GM21576 (cell line): ENCODE measurements at regions not wholly inside any gene's neighbourhood (a gene's known extent, or its start where the extent isn't known, plus 50 kb on each side); places are given as distances from the start of the nearest gene placed in this dataset.

Experiments
- ATAC-seq: cut with Tn5 transposase; IDR thresholded peaks from one replicate; pipeline ENCODE4 v1.9.1; 2021; ENCODE audit warnings: mild to moderate bottlenecking, moderate library complexity; ENCODE audit not compliant: unreplicated experiment

DNA sequence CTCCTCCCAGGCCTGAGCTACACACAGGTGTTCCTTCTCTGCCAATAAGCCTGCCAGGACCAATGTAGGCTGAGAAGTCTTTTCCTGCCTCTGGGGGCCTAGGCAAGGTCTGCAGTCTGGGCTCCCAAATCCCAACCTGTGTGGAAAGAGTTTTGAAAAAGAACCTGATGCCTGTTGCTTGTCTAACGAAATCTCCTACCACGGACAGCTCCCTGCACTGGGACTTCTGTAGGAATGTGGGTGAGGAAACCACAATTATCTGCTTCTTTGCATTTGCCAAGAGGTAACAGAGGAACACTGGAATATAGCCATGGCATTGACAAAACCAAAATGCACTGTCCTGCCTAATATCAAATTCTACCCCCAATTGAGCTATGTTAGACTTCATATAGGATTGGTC, 877.0 kb upstream of the TMEM132C start:
- ATAC-seq = no peak

DNA sequence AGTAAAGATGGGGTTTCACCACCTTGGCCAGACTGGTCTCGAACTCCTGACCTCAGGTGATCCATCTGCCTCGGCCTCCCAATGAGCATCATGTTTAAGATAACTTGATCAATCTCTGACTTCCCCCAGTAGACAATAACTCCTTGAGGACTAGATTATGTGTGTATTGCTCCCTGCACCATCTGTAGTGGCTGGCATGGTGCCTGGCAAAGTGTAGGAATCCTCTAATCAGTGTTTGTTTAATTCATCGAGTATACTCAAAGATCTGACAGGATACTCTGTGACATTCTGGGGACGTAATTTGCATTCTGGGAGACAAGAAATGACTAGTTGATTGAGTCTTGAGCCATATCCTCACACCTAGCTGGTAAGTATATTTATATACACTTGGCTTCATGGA, 873.5 kb upstream of the TMEM132C start:
- no peak for ATAC-seq

DNA sequence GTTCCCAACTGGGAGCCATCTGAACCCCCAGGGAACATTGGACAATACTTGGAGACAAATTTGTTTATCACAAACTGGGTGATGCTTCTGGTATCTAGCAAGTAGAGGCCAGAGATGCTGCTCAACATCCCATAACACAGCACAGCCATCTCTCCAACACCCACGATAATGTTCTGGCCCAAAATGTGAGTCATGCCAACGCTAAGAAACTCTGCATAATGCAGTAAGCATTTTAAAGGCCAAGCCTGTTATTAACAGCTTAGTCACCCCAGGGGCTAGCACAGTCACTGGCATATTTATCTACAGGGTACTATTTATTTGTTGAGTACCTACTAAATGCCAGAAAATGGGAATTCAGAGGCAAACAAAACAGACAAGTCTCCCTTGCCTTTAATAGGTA, 873.1 kb upstream of the TMEM132C start:
- no peak for ATAC-seq

DNA sequence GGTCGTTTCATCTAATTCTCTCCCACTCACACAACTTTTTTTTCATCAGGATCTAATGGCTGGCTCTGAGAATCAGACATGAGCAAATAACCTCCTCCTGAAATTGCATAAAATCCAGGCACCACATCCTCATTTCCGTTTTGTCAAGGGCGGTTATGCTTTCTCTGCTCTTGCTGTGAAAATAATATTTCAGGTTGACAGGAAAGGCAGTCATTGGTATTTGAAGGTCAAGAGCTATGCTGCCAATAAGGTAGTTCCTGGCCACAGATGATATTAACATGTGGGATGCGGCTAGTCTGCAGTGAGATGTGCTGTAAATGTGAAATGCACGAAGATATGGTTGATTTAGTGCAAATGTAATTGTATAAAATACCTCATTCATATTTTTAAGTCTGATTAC, 870.2 kb upstream of the TMEM132C start:
- no peak for ATAC-seq

DNA sequence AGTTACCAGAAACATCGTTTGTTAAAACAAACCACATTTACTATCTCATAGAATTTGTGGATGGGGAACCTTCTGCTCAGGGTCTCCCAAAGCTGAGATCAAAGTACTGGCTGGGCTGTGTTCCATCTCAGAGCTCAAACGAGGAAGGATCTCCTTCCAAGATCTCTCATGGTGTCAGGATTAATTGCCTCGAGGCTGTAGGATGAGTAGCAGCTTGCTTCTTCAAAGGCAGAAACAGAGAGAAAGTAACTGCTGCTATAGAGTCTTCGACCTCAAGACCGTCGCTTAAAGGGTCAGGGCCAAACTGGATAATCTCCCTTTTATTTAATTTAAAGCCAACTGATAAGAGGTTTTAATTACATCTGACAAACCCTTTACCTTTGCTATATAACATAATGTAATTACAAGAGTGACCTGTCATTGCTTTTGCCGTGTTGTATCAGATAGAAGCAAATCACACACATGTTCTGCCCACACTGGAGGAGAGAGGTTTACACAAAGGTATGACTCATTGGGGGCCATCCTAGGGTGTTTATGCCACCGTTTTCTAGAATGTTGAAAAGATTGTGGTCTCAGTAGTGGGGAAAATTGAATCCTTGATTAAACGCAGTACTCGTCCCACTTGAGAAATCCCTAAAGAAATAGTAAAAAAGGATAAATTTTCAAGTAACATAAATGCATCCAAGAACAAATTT, 868.8 kb upstream of the TMEM132C start:
- ATAC-seq = no peak

DNA sequence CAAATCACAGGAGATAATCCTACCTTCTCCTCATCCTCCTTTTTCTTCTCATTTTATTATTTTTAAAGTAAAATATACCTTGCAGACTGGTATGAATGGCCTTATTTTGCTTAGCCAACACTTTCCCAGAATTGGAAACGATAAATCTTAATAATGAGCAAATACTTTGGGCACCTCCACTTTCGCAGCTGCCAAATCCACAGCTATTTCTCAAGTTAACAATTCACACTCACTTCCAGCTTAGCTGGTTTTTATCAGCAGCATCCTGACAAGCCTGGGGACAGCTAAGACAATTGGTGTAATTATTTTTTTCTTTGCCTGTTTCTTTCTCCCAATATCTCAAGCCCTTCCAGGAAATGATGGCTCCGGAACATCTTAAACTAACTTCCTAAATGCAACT, 867.5 kb upstream of the TMEM132C start:
- ATAC-seq = no peak

DNA sequence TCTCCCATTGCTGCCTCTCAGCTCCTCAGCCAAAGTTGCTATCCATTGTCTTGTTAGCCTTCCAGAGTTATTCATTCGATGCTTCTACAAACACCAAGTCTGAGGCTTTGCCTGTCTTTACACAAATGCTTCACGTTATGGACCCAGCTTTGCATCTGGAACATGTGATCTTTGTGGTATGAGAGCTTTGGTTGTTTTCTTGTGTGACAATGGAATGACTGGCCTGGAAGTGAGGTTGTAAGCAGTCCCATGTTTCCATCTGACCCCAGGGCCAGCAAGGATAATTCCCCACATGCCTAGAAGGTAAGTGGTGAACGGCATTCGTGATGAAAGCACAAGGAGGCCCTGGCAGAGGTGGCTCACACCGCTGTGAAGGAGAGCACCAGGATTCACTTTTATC, 866.7 kb upstream of the TMEM132C start:
- no peak for ATAC-seq

DNA sequence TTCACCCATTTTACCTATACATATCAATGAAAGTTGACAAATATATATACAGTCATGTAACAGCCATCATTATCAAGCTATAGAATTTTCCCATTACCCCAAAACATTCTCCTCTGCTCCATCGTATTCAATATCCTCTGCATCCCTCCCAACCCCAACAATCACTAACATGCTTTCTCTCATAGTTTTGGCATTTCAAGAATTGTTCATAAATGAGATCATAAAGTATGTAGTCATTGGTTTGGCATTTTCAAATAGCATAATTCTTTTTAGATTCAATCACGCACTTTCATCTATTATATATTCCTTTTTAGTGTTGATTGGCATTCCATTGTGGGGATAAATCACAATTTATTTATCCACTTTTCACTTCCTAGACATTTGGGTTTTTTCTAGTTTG, 866.0 kb upstream of the TMEM132C start:
- no peak for ATAC-seq

DNA sequence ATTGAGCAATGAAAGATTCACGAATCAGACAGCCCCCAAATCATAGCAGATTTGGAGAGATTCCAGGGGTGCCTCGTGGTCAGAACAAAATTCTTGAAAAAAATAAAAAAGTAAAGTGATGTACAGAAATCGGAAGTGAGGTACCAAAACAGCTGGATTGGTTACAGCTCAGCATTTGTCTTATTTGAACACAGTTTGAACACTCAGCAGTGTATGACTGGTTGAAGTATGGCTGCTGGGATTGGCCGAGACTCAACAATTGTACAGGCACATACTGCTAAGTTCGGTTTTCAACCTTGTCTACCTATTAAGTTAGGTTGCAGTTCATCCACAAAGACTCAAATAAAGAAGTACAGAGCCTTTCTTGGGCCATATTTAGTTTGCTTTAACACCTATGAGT, 865.4 kb upstream of the TMEM132C start:
- ATAC-seq = no peak

DNA sequence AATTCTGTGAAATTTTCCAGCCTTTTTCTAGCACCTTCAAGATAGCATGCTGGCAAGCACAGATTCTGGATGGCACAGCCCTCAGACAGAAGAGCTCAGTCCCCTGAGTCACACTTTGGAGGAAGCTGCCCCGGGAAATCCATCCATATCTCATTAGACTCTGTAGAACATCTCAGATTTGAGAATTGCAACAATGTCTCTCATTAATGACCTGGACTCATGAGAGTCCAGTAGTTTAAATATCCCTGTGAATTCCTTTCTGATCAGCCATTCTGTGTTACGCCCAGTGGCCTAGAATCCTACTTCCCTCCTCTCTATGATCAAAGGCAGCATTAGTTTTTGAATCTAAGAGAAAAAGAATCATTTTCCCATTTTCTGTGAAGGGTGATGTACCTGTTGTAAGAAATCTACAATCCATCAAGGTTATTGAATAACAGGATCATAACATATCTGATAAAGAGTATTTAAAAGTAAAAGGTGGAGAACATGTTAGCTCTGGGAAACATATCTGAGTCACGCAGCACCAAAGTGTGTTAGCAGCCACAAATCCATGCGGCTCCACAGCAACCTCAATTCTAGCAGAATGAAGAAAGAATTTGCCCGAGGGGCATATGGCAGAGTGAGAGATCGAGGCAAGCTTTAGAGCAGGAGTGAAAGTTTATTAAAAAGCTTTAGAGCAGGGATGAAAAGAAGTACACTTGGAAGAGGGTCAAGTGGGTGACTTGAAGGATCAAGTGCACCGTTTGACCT, 855.6 kb upstream of the TMEM132C start:
- ATAC-seq = no peak

DNA sequence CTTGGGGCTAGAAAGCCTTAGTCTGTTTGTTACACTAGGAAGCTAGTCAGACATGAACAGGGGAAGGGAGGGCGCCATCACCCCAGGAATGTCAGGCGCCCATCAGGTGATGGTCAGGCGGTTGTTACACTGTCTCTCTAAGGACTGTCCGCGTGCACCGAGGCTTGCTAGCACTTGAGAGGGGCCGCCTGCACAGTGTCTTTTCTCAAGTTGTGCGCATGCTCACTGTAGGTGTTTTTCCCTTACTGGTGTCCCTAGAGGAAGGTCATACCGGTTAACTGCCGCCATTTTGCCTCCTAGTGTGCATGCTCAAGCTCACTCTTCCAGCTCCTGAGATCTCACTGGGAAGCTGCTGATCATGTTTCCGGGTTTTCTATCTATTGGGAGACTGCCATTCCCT, 855.0 kb upstream of the TMEM132C start:
- no peak for ATAC-seq

DNA sequence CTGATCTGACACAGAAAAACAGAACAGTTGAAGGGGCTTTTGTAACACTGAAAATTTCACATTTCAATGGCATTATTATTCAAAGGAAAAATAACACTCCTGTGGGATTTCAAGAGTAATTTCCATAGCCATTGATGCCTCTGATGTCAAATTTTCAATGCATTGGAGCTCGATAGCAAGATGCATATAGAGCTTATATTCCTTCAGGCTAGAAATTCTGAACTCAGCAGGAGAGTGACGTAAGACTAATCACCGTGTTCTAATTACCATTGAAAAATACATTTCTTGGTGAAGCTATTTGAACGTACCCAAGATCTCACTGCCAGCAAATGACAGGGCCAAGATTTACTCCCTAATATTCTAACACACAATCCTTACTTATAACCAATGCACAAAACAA, 854.1 kb upstream of the TMEM132C start:
- ATAC-seq = no peak

DNA sequence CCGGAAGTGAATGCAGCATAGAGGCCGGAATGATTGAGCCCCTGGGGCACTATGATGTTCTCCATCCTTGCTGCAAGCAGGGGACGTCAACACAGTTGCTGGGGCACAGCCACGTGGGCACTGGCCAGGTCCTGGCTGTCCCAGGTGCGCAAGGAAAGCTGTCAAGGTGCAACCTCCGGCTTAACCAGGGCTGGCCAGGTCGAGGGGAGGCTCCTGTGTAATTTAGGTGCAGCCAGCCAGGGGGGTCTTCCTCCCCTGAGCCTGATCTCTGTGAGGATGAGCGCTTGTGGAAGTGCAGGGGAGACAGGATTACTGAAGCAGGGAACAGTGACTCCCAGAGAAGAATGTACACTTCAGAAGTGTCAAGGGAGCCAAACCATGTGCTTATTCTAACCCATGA, 852.8 kb upstream of the TMEM132C start:
- ATAC-seq = no peak

DNA sequence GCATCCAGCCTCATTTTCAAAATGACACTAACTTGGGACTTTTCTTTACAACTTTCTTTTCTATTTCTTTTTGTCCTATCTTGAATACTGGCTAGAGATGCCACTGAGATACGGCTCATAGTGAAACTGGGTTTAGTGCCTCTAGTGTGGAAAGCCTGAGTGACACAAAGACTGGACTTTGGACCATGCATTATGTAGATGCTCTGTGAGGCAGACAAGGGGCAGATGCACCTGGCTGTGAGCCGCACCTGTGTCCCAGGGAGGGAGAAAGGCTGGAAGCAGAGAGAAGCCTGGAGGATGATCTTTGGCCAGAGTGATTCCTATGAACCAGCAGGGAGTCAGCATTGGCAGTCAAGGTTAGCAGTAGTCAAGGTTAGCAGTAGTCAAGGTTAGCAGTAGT, 852.3 kb upstream of the TMEM132C start:
- ATAC-seq = no peak

DNA sequence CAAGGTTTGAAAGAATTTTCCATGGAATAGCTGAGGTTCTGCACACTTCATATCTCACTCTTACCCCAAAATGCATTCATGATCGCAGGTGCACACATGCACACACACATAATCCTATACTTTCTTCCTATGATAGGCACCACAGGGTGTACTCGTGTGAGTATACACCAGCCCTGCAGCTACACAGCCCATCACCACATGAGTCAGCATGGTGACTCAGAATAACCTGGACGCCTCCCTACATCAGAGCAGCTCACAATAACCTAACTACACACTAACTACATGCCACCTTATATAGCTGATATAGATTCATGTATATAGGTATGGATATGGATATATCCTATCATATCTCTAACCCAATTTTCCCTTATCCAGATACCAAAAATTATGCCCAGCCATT, 850.2 kb upstream of the TMEM132C start:
- ATAC-seq = no peak

DNA sequence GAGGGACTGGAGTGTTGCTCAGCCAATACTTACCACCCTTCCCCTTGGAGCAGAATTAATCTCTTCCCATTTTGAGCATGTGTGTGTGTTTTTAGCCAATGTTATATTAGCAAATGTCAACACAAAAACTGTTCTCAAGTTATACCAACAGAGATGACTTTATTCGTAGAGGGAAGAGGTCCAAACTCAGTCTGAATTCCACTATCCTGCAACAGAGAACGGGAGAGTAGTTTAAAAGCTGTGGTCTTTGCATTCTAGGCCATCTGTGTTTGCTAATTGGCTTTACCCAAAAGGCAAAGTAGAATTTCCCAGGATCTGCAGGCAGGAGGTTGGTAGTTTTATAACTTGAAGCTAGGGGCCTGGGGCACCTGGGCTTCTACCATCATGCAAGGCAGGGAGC, 847.9 kb upstream of the TMEM132C start:
- ATAC-seq = no peak

DNA sequence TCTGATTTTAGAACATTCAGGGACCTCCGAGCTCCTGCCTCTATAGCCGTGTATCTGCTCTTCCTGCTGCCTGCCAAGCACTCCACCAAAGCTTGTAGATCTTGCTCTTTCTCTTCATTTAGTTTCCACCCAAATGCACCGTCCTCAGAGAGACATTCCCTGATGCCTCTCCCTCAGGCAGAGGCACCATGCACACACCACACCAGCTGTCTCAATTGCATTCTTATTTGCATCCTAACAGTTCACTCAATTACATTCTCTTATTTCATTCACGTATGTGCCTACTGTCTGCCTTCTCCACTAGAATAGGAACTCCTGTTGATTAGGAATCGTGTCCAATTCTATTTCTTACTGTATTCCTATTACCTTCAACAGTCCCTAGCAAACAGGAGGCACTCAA, 845.4 kb upstream of the TMEM132C start:
- ATAC-seq = no peak

DNA sequence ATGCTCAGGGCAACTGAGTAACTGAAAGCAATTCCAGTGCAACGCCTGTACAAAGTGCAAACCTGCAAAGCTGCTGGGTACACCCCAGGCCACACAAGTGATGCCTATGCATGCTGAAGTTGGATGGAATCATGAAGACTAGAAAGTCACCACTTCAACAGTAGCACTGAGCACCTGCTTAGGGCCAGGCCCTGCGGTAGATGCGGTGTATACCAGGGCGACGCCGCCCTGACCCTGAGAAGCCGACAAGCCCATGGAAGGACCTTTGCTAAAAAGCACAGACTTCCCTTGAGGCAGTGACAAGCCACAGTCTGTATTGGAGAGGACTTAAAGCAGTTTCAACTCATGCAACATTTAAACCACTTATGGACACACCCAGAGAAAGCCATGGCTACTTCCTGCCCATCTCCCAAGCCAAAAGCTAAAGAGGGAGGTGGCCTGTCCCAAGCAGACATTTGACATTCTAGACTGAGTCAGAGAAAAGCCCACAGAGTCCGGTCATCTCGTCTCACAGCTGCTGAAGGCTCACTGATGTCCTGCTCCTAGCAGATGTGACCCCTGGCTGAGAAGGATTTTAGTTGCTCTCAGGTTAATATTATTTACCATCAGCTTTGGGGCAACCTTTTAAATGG, 843.9 kb upstream of the TMEM132C start:
- ATAC-seq = no peak

DNA sequence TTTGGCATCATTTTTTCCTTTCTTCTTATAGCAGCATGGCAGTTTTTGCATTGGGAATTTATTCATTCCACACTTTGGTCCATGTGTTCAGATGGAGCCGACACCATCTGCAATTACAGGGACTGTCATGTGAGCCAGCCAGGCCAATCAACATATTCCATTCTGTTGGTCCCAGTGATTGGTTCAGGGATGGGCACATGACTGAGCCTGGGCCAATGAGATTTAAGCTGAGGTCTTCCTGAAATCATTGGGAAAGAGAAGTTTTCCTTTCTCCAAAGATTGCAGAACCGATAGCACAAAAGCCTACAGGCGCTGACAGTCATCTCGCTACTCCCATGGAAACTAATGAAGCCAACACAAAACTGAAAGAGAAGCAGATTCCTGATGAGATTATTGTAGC, 841.5 kb upstream of the TMEM132C start:
- no peak for ATAC-seq

DNA sequence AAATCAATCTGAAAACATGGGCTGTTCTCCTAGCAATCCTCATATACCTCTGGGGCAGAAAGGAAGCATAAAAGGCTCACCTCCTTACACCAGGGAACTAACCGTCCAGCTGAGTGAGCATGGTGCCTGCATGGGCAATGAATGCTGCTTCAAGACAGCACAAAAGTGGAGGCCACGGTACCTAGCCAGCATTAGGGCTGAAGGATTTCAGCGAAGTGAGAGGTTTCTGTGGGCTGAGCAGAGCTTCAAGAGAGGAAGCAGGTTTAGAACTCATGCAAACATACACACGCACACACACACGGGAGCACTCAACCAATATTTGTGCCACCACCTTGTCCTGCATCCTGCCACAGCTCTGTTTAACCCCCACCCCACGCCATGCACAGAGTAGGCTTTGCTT, 838.5 kb upstream of the TMEM132C start:
- ATAC-seq = no peak

DNA sequence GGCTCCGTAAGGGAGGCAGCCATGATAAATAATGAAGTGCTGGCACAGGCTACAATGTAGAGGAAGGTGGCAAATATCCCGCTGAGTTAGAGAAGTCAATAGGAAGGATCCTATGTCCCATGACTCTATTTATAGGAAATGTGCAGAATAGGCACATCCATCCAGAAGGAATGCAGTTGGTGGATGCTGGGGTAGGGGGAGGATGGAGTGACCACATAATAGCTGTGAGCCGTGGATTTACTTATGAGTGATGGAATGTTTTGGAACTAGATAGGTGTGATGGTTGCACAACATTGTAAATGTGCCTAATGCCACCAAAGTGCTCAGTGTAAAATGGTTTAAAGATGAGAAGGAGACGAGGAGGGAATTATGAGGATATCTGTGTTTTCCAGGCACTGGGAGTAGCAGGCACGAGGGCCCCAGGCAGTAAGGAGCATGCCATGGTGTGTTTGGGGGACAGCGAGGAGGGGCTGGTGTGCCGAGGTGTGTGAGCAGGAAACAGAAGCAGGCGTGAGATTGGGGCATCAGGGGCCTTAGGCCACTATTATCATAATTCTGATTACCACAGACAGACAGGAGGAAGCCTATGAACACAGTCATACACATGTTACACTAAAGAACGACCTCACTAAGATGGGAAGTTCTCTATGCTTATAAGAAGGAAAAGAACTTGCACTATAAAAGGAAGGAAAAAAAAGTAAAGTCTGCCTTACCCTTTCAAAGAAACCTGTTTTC, 837.3 kb upstream of the TMEM132C start:
- no peak for ATAC-seq

DNA sequence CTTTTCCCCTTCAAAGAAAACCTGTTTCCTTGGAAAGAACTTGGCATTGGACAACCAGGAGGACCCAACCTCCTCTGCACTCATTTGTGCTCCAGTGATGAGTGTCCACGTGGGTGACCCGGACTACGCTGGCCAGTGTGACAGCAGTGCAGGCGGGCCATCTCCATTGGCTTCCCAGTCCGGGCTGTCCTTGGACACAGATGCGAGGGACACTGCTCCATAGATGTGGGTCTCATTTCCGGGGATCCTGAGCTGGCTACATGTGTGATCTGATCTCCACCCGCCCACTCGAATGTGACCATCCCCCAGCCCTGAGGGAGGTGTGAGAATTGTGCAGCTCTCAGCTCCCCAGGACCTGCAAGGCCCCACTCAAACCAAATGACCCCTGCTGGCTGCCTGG, 836.6 kb upstream of the TMEM132C start:
- ATAC-seq = no peak
